K562 (cell line): ENCODE measurements at regions not wholly inside any gene's neighbourhood (a gene's known extent, or its start where the extent isn't known, plus 50 kb on each side); places are given as distances from the start of the nearest gene placed in this dataset.

ENCODE experiments used
- ATAC-seq: fragments of 200-7000 bp; cut with Tn5 transposase; 3 replicates; pipeline ENCODE4 v1.9.1; 2020; ENCODE audit warnings: moderate library complexity
- BruUV-seq: library from RNA; stranded (reverse); fragments of 400-500 nt; replicated peaks from 2 replicates; lab custom pipeline; 2021; lab: Mats Ljungman, UMichigan
- CTCF ChIA-PET: fragments of 300-600 bp; formaldehyde crosslinking; extraction: SDS; loops from one replicate; lab custom pipeline; 2021; ENCODE audit warnings: low intra/inter-chr PET ratio; lab: Yijun Ruan, JAX
- POLR2A ChIA-PET: fragments of 300-600, 350-650 bp; sonication (Branson Sonifier 250); formaldehyde crosslinking; extraction: SDS; loops from one replicate; lab custom pipeline; 2021; ENCODE audit warnings: antibody characterized with exemption, inconsistent platforms; lab: Yijun Ruan, JAX
- DNase-seq, 4 experiments: peaks; one replicate each; pipeline versions ENCODE4 v3.0.0 to v3.0.0-alpha.2; 2011 to 2018; ENCODE audit warnings: low spot score in 3 of 4, mixed read lengths in 3 of 4; ENCODE audit errors: extremely low read depth in 1 of 4
- FAIRE-seq: peaks from 2 replicates; lab custom pipeline; 2011; peaks lifted over from hg19 to GRCh38; lab: Jason Lieb, UNC
- H2AFZ ChIP-seq: 2 replicates; pipeline ENCODE4 v1.6.0; 2011; ENCODE audit warnings: low read depth, low read length, control low read depth, inconsistent platforms
- H3K27ac ChIP-seq: fragments of 200-600 bp; 3 replicates; pipeline ENCODE4 v1.8.0; 2011; ENCODE audit warnings: low read depth, mild to moderate bottlenecking, control low read depth, inconsistent platforms, low read length, moderate library complexity, mixed read lengths; ENCODE audit errors: extremely low read depth
- H3K27me3 ChIP-seq, 2 experiments: fragments of 300-600 bp in 1 of 2; 2 replicates in 1 of 2; 3 replicates in 1 of 2; pipeline versions ENCODE4 v1.6.0 to v1.8.0; 2011; ENCODE audit warnings: inconsistent platforms in 2 of 2, low read length in 2 of 2, mild to moderate bottlenecking in 1 of 2, mixed read lengths in 1 of 2, moderate library complexity in 1 of 2; ENCODE audit not compliant: control insufficient read depth in 2 of 2, insufficient read depth in 2 of 2
- H3K36me3 ChIP-seq: fragments of 300-600 bp; 3 replicates; pipeline ENCODE4 v1.8.0; 2011; ENCODE audit warnings: mild to moderate bottlenecking, low read length, inconsistent platforms; ENCODE audit not compliant: control insufficient read depth, insufficient read depth
- H3K4me1 ChIP-seq, 2 experiments: fragments of 200-600 bp in 1 of 2; replicated peaks in 1 of 2; 2 replicates in 1 of 2; 3 replicates in 1 of 2; pipeline versions ENCODE4 v1.5.1 to v1.8.0; 2011; ENCODE audit warnings: inconsistent platforms in 2 of 2, low read length in 2 of 2, mild to moderate bottlenecking in 1 of 2, mixed read lengths in 1 of 2, moderate library complexity in 1 of 2; ENCODE audit not compliant: control insufficient read depth in 2 of 2, insufficient read depth in 2 of 2
- H3K4me2 ChIP-seq: 2 replicates; pipeline ENCODE4 v1.6.1; 2011; ENCODE audit warnings: low read length, control low read depth, inconsistent platforms, mixed read lengths; ENCODE audit not compliant: insufficient read depth
- H3K4me3 ChIP-seq: fragments of 200-600 bp; sonication (generic), shearing (Covaris generic); 2 replicates; pipeline ENCODE4 v1.5.1; 2016; ENCODE audit warnings: control low read depth, inconsistent platforms
- H3K79me2 ChIP-seq: fragments of 200-600 bp; 3 replicates; pipeline ENCODE4 v1.8.0; 2011; ENCODE audit warnings: low read length, inconsistent platforms; ENCODE audit not compliant: control insufficient read depth, insufficient read depth
- H3K9ac ChIP-seq, 2 experiments: 2 replicates each; pipeline versions ENCODE4 v1.6.0 to v1.6.1; 2011; ENCODE audit warnings: low read depth in 2 of 2, low read length in 2 of 2, control low read depth in 1 of 2, inconsistent platforms in 1 of 2, mild to moderate bottlenecking in 1 of 2, mixed read lengths in 1 of 2; ENCODE audit not compliant: insufficient read depth in 1 of 2
- H3K9me1 ChIP-seq: one replicate; pipeline ENCODE4 v1.6.0; 2011; ENCODE audit warnings: inconsistent platforms, mild to moderate bottlenecking, low read length, moderate library complexity; ENCODE audit not compliant: control insufficient read depth, insufficient read depth
- H3K9me3 ChIP-seq: replicated peaks from 2 replicates; pipeline ENCODE4 v1.5.1; 2011; ENCODE audit warnings: low read depth, low read length, inconsistent platforms; ENCODE audit not compliant: control insufficient read depth, insufficient read depth
- H4K20me1 ChIP-seq: replicated peaks from 2 replicates; pipeline ENCODE4 v1.6.1; 2011; ENCODE audit warnings: low read length, inconsistent platforms, mixed read lengths; ENCODE audit not compliant: control insufficient read depth, insufficient read depth
- CBX8 ChIP-seq: fragments of 200-600 bp; sonication (generic); IDR thresholded peaks from 2 replicates; pipeline ENCODE4 v1.6.1; 2012; ENCODE audit warnings: borderline replicate concordance, mixed run types, low read depth, mild to moderate bottlenecking, moderate library complexity, mixed read lengths, low read length, control low read depth, inconsistent platforms; ENCODE audit not compliant: poor library complexity, severe bottlenecking; ENCODE audit errors: extremely low read depth
- DNMT1 ChIP-seq: fragments of 450-650 bp; IDR thresholded peaks from 2 replicates; pipeline ENCODE4 v1.6.1; 2016; ENCODE audit warnings: antibody characterized with exemption, mild to moderate bottlenecking
- ELF4 ChIP-seq: fragments of 450-650 bp; formaldehyde crosslinking; IDR thresholded peaks from 2 replicates; pipeline ENCODE4 v1.4.0; 2022; ENCODE audit warnings: missing genetic modification characterization
- NUFIP1 ChIP-seq: fragments of 450-650 bp; IDR thresholded peaks from 2 replicates; pipeline ENCODE4 v1.6.1; 2018; ENCODE audit not compliant: partially characterized antibody
- POLR3A ChIP-seq: IDR thresholded peaks from 2 replicates; pipeline ENCODE4 v1.6.1; 2011; ENCODE audit warnings: borderline replicate concordance, mild to moderate bottlenecking, moderate library complexity; ENCODE audit not compliant: insufficient read length, insufficient read depth; ENCODE audit errors: extremely low read depth
- PYGO2 ChIP-seq: fragments of 450-650 bp; IDR thresholded peaks from 2 replicates; pipeline ENCODE4 v1.6.1; 2016; ENCODE audit warnings: mild to moderate bottlenecking, missing genetic modification characterization, moderate library complexity, missing compliant biosample characterization
- U2AF1 ChIP-seq: fragments of 200-400 bp; formaldehyde crosslinking; optimal IDR thresholded peaks from 2 replicates; pipeline ENCODE3; 2017; ENCODE audit warnings: mild to moderate bottlenecking, low read depth, low read length, moderate library complexity
- ZNF133 ChIP-seq: fragments of 250-450 bp; sonication (Bioruptor Pico); IDR thresholded peaks from 2 replicates; pipeline ENCODE4 v1.4.0; 2020; ENCODE audit warnings: mild to moderate bottlenecking
- ZNF175 ChIP-seq: fragments of 200-800 bp; sonication (Bioruptor generic); IDR thresholded peaks from 2 replicates; pipeline ENCODE4 v1.6.1; 2016; ENCODE audit warnings: low read depth, mild to moderate bottlenecking, missing genetic modification characterization, missing compliant biosample characterization
- ZNF696 ChIP-seq: fragments of 250-450 bp; sonication (Bioruptor Pico); conservative IDR thresholded peaks from 2 replicates; pipeline ENCODE4 v1.4.0; 2020; ENCODE audit warnings: mild to moderate bottlenecking, moderate library complexity
- WGBS: fragments of 100-300 bp; shearing (Covaris generic); methylation state at CpG from one replicate; pipeline ENCODE4 v1.1.6; 2016; ENCODE audit warnings: low coverage, mixed read lengths; ENCODE audit not compliant: insufficient coverage; ENCODE audit errors: missing lambda C conversion rate; 5-methylcytosine and 5-hydroxymethylcytosine counted together
- in situ Hi-C: fragments of 300-500 bp; cut with MboI; formaldehyde crosslinking; loops from 4 replicates; pipeline ENCODE4 v1.15.0; 2018; ENCODE audit warnings: inconsistent platforms, mixed read lengths
- intact Hi-C: fragments of 100-400 bp; cut with micrococcal nuclease; formaldehyde crosslinking; loops from 2 replicates; pipeline ENCODE4 v1.14.2; 2022
- TF ChIP-seq, protein P1 (sequence below): fragments of 450-650 bp; formaldehyde crosslinking; conservative IDR thresholded peaks from 2 replicates; pipeline ENCODE4 v1.4.0; 2022; ENCODE audit warnings: mild to moderate bottlenecking, missing genetic modification characterization
- TF ChIP-seq, protein P2 (sequence below): sonication (generic); formaldehyde crosslinking; IDR thresholded peaks from 2 replicates; pipeline ENCODE4 v1.8.1; 2023; ENCODE audit warnings: mild to moderate bottlenecking, missing genetic modification reagents
- TF ChIP-seq, protein P3 (sequence below): fragments of 450-650 bp; formaldehyde crosslinking; IDR thresholded peaks from 2 replicates; pipeline ENCODE4 v1.4.0; 2022; ENCODE audit warnings: mild to moderate bottlenecking, moderate library complexity
- TF ChIP-seq, protein P4 (sequence below): fragments of 450-650 bp; IDR thresholded peaks from 2 replicates; pipeline ENCODE4 v1.6.1; 2016; ENCODE audit warnings: missing biosample characterization, missing genetic modification characterization

DNA sequence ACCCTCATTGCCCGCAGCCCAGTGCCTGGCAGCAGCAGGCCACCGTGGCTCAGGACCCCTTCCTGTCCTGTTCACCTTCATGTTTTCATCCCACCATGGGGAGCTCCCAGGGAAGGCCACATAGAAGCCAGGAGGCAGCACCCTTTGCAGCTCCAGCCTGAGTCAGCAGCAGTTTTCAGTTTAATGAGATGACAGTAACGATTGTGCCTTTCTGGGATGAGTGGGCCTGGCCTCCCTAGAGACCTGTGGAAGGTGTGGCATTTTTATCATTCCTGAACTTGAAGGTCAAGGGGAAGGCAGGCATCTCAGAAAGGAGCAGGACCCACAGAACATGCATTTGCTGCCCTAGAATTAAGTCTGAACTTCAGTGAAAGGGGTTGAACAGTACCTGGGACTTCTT, 532.8 kb downstream of the FUT8 start:
- intact Hi-C loops: no loop called here

More for the DNA sequence above, 532.8 kb downstream of the FUT8 start:
- in situ Hi-C loops: no loop called here
- Histone ChIP-seq H4K20me1 (peaks cover 6% of the 10 kb centered on the region; the same call in 1 of the 2 replicates), H3K9me3 (no peaks in the 10 kb centered on the region), H3K4me1 (no peaks in the 10 kb centered on the region), H3K27ac (no peak overlapping the region), H3K9ac (no peak overlapping the region), H3K4me3 (no peak overlapping the region), H3K27me3 (peaks cover 0 to 6% of the 10 kb centered on the region in 2 experiments; a peak in 2 of 5 replicates), H2AFZ (no peak overlapping the region), H3K4me2 (no peak overlapping the region), H3K9me1 (peaks cover 5% of the 10 kb centered on the region), H3K36me3 (no peaks in the 10 kb centered on the region), H3K79me2 (no peaks in the 10 kb centered on the region)
- ChIA-PET POLR2A (no interaction called here), CTCF (no interaction called here)
- DNase-seq (no peak), ATAC-seq (no peak), FAIRE-seq (no peak)
- BruUV-seq: no TSS peak
- WGBS: 0% methylated on average over 3 of the region's 3 CpGs
- TF ChIP-seq, protein P1, sequence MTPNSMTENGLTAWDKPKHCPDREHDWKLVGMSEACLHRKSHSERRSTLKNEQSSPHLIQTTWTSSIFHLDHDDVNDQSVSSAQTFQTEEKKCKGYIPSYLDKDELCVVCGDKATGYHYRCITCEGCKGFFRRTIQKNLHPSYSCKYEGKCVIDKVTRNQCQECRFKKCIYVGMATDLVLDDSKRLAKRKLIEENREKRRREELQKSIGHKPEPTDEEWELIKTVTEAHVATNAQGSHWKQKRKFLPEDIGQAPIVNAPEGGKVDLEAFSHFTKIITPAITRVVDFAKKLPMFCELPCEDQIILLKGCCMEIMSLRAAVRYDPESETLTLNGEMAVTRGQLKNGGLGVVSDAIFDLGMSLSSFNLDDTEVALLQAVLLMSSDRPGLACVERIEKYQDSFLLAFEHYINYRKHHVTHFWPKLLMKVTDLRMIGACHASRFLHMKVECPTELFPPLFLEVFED: no peak
- TF ChIP-seq DNMT1: no peak
- no peak for TF ChIP-seq U2AF1
- no peak for TF ChIP-seq ZNF133 (CRISPR knock-in tag)
- TF ChIP-seq, protein P2, sequence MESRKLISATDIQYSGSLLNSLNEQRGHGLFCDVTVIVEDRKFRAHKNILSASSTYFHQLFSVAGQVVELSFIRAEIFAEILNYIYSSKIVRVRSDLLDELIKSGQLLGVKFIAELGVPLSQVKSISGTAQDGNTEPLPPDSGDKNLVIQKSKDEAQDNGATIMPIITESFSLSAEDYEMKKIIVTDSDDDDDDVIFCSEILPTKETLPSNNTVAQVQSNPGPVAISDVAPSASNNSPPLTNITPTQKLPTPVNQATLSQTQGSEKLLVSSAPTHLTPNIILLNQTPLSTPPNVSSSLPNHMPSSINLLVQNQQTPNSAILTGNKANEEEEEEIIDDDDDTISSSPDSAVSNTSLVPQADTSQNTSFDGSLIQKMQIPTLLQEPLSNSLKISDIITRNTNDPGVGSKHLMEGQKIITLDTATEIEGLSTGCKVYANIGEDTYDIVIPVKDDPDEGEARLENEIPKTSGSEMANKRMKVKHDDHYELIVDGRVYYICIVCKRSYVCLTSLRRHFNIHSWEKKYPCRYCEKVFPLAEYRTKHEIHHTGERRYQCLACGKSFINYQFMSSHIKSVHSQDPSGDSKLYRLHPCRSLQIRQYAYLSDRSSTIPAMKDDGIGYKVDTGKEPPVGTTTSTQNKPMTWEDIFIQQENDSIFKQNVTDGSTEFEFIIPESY (CRISPR knock-in tag): no peak
- TF ChIP-seq ZNF696 (CRISPR knock-in tag): no peak
- TF ChIP-seq, protein P3, sequence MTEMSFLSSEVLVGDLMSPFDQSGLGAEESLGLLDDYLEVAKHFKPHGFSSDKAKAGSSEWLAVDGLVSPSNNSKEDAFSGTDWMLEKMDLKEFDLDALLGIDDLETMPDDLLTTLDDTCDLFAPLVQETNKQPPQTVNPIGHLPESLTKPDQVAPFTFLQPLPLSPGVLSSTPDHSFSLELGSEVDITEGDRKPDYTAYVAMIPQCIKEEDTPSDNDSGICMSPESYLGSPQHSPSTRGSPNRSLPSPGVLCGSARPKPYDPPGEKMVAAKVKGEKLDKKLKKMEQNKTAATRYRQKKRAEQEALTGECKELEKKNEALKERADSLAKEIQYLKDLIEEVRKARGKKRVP: no peak
- TF ChIP-seq NUFIP1: no peak
- no peak for TF ChIP-seq PYGO2 (tag)
- TF ChIP-seq, protein P4, sequence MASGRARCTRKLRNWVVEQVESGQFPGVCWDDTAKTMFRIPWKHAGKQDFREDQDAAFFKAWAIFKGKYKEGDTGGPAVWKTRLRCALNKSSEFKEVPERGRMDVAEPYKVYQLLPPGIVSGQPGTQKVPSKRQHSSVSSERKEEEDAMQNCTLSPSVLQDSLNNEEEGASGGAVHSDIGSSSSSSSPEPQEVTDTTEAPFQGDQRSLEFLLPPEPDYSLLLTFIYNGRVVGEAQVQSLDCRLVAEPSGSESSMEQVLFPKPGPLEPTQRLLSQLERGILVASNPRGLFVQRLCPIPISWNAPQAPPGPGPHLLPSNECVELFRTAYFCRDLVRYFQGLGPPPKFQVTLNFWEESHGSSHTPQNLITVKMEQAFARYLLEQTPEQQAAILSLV (tag): no peak
- TF ChIP-seq POLR3A: no peak
- no peak for TF ChIP-seq ELF4 (CRISPR knock-in tag)
- no peak for TF ChIP-seq ZNF175 (CRISPR knock-in tag)
- no peak for TF ChIP-seq CBX8
- TF ChIP-seq, all 486 proteins: peak for 0
